A673 (cell line): ENCODE measurements at regions not wholly inside any gene's neighbourhood (a gene's known extent, or its start where the extent isn't known, plus 50 kb on each side); places are given as distances from the start of the nearest gene placed in this dataset.
A peak's percentile ranks its signal among the peaks of the same experiment; 100 is the strongest.

Experiments used
- BruUV-seq: library from RNA; stranded (reverse); fragments of 400-500 nt; replicated peaks from 2 replicates; lab custom pipeline; 2021; lab: Mats Ljungman, UMichigan
- CTCF ChIA-PET: fragments of 300-600 bp; sonication (Branson Sonifier 250); formaldehyde crosslinking; loops from one replicate; lab custom pipeline; 2022; ENCODE audit warnings: antibody characterized with exemption; lab: Charles Lee
- POLR2A ChIA-PET: fragments of 300-600 bp; sonication (Branson Sonifier 250); formaldehyde crosslinking; loops from one replicate; lab custom pipeline; 2022; ENCODE audit warnings: antibody characterized with exemption; ENCODE audit not compliant: low non-redundant PET; lab: Charles Lee
- DNase-seq: peaks from one replicate; pipeline ENCODE4 v3.0.0-alpha.2; 2015; ENCODE audit warnings: low spot score
- H3K27ac ChIP-seq: fragments of 200-600 bp; sonication (generic); 2 replicates; pipeline ENCODE4 v1.5.1; 2016; ENCODE audit warnings: mixed run types, low read depth, mild to moderate bottlenecking, mixed read lengths, antibody characterized with exemption, low read length; ENCODE audit not compliant: poor library complexity, severe bottlenecking
- H3K27me3 ChIP-seq: fragments of 200-600 bp; sonication (generic); replicated peaks from 2 replicates; pipeline ENCODE4 v1.6.1; 2017; ENCODE audit warnings: mixed run types, low read depth, mild to moderate bottlenecking, mixed read lengths, antibody characterized with exemption, low read length; ENCODE audit not compliant: insufficient read depth, poor library complexity
- H3K36me3 ChIP-seq: fragments of 200-600 bp; sonication (generic); 2 replicates; pipeline ENCODE4 v1.6.1; 2016; ENCODE audit warnings: mixed run types, mild to moderate bottlenecking, mixed read lengths, antibody characterized with exemption, low read length; ENCODE audit not compliant: insufficient read depth, poor library complexity, severe bottlenecking
- H3K4me1 ChIP-seq: fragments of 200-600 bp; sonication (generic); 2 replicates; pipeline ENCODE4 v1.6.1; 2017; ENCODE audit warnings: mixed run types, mild to moderate bottlenecking, mixed read lengths, antibody characterized with exemption, low read length; ENCODE audit not compliant: insufficient read depth, poor library complexity, severe bottlenecking
- H3K4me3 ChIP-seq: fragments of 200-600 bp; sonication (generic); 2 replicates; pipeline ENCODE4 v1.5.1; 2016; ENCODE audit warnings: low read depth, mixed run types, mild to moderate bottlenecking, mixed read lengths, low read length; ENCODE audit not compliant: poor library complexity, severe bottlenecking
- H3K9me3 ChIP-seq: fragments of 200-600 bp; sonication (generic); 2 replicates; pipeline ENCODE4 v1.6.1; 2016; ENCODE audit warnings: mixed run types, low read depth, mild to moderate bottlenecking, mixed read lengths, antibody characterized with exemption, low read length; ENCODE audit not compliant: poor library complexity, severe bottlenecking
- CTCF ChIP-seq: fragments of 300-800, 200-600 bp; sonication (generic); conservative IDR thresholded peaks from 2 replicates; pipeline ENCODE4 v1.5.1; 2017; ENCODE audit warnings: low read depth, mild to moderate bottlenecking, antibody characterized with exemption, low read length, moderate library complexity, mixed read lengths
- EZH2 ChIP-seq: fragments of 200-600 bp; sonication (generic); IDR thresholded peaks from 2 replicates; pipeline ENCODE4 v1.6.1; 2017; ENCODE audit warnings: borderline replicate concordance, low read depth, mild to moderate bottlenecking, mixed read lengths, antibody characterized with exemption, low read length; ENCODE audit not compliant: poor library complexity, severe bottlenecking
- intact Hi-C: fragments of 100-400 bp; cut with micrococcal nuclease; formaldehyde crosslinking; loops from one replicate; pipeline ENCODE4 v1.10.0; 2022; ENCODE audit not compliant: unreplicated experiment

- no peaks in the 10 kb centered on the region for H3K9me3 ChIP-seq
- ChIA-PET CTCF (no interaction called here), POLR2A (no interaction called here)
- no peak for TF ChIP-seq CTCF
- TF ChIP-seq EZH2: no peak
- intact Hi-C loops: no loop called here
- H3K36me3 ChIP-seq: no peaks in the 10 kb centered on the region
- peak; percentile 9 for DNase-seq
- H3K4me3 ChIP-seq: no peak overlapping the region
- no TSS peak for BruUV-seq
- H3K4me1 ChIP-seq: no peaks in the 10 kb centered on the region
- no peak overlapping the region for H3K27ac ChIP-seq
- H3K27me3 ChIP-seq: no peaks in the 10 kb centered on the region
Observed at GRCh38 chr13:109480011-109480955, 306.1 kb downstream of the IRS2 start.

GRCh38 chr13:109479534-109479933 is 306.8 kb downstream of the IRS2 start:
- TF ChIP-seq EZH2: no peak
- no peak for TF ChIP-seq CTCF
- Histone ChIP-seq H3K4me3 (no peak overlapping the region), H3K36me3 (no peaks in the 10 kb centered on the region), H3K27me3 (no peaks in the 10 kb centered on the region), H3K4me1 (no peaks in the 10 kb centered on the region), H3K9me3 (no peaks in the 10 kb centered on the region), H3K27ac (no peak overlapping the region)
- intact Hi-C loops: no loop called here
- CTCF ChIA-PET: no interaction called here
- POLR2A ChIA-PET: no interaction called here
- no TSS peak for BruUV-seq
- no peak for DNase-seq

GRCh38 chr13:109476001-109476400 is 310.4 kb downstream of the IRS2 start:
- no peaks in the 10 kb centered on the region for H3K4me1 ChIP-seq
- no peaks in the 10 kb centered on the region for H3K36me3 ChIP-seq
- no peaks in the 10 kb centered on the region for H3K27me3 ChIP-seq
- intact Hi-C loops: no loop called here
- no peak for DNase-seq
- BruUV-seq: no TSS peak
- H3K27ac ChIP-seq: no peak overlapping the region
- TF ChIP-seq CTCF (no peak), EZH2 (no peak)
- no peak overlapping the region for H3K4me3 ChIP-seq
- ChIA-PET CTCF (no interaction called here), POLR2A (no interaction called here)
- H3K9me3 ChIP-seq: no peaks in the 10 kb centered on the region
